Stimulated activated CD8-positive, alpha-beta memory T cell treated with anti-CD3 and anti-CD28 coated beads, Interleukin-7, amount 100 ng/mL, for 4 hours (primary cell): ENCODE measurements at regions not wholly inside any gene's neighbourhood (a gene's known extent, or its start where the extent isn't known, plus 50 kb on each side); places are given as distances from the start of the nearest gene placed in this dataset.
A peak's percentile ranks its signal among the peaks of the same experiment; 100 is the strongest.

Experiments
- DNase-seq, 2 donors: peaks; one replicate each; pipeline ENCODE4 v3.0.0-alpha.2; 2020; ENCODE audit warnings: low read depth in 2 of 2

DNA sequence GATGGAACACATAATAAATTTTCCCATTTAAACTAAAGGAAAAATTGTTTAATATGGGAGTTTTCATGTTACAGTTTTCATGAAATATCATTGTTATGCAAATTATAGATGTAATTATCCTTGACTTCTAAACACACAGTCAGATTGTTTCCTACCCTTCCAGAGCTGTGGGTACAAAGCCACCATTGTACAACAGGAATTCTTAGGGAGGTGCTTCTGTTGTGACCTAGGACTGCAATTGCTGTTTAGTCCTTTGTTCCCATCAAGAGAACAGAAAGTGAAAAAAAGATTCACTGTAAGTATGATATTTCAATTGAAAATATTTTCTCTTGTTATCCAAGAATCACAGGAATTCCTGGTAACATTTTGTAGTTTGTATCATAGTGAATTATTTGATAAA, 455.3 kb upstream of the NAALADL2 start:
- DNase-seq, result no peak

DNA sequence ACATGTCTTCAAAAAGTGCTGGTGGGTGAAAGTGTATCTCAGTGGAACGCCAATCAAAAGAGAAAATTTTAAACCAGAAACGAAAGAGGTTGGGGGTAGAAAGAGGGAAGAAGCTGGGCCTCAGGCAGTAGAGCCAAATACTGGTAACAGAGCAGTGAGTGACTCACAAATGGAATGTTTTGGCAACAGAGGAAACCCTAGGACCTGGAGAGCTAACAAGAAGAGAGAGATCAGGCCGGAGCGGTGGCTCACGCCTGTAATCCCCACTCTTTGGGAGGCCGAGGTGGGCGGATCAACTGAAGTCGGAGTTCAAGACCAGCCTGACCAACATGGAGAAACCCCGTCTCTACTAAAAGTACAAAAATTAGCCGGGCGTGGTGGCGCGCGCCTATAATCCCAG, 450.8 kb upstream of the NAALADL2 start:
- DNase-seq, result no peak

DNA sequence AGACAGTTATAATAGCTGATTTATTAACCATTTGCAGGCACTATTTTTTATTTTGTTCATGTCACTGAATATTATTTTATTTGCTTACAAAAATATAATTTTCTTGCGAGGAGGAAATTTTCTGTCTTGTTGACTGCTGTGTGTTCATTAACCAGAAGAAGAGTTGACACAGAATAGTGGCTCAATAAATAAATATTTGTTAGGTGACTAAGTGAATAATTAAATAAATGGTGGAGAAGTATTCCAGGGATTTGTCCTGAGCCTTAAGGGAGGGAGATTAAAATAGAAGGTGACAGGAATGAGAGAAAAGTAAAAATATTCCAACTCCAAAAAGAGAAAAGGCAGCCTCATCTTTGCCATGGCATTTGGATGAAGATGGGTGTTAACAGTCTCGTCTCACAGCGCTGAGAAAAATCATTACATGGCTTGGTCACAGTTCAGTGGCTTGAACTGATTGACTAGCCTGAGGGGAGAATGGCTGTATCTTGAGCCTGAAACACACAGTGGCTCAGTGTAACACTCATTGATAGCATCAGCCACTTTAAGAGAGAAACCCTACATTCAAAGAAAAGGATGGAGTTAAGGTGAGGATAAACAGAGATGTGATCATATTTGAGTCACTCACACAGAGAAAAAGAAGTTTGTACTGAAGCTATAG, 449.9 kb upstream of the NAALADL2 start:
- no peak for DNase-seq

DNA sequence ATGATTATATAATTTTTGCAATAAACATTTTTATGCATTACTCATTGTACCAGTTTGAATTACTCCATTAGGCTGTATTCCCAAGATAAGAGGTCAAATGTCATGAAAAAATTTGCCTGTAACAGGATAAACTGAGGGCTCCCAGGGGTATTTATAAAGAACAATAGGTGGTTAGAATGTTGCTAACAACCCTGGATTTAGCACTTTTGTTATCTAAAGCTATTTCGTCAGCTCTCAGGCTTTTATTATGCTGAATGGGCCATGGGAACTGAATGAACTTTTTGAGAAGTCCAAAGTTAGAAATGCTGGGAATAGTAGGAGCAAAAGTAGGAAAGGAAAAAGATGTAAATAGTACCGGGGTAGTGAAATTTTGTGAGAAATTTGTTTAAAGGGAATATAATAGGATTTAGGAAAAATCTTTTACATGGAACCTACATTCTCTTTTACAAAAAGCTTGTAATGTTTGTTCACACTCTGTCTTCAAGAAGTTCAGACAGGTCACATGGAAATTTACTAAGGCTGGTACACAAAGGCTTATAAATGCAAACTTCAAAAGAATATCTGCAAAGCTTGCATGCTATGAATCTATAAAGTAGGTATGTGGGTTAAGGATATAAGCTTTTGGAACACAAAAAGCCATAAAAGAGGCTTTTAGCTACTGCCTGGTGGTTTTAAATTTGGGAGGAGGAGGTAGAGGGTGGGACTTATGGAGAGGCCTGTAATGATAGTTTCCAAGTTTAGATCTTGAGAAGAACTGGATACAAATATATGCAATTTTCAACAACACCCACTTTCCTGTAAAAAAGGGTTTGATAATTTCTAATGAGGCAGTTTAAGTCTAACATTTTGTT, 445.8 kb upstream of the NAALADL2 start:
- no peak for DNase-seq

DNA sequence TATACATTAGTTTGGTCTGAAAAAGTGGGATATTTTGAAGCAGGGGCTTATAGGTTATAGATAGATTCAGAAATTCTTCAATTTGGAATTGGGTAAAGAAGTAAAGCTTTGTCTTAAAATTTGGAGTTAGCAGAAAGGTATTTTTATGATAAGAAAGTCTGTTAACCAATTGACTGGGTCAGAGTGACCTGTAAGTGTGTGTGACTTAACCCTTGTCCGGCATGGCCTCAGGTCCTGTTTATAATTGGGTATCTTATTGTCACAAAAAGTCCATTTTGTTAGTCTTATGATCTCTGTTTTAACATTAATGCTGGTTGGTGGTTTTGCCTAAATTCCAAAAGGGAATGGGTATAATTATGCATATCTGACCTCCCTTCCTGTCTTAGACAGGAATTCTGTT, 444.2 kb upstream of the NAALADL2 start:
- DNase-seq, result no peak

DNA sequence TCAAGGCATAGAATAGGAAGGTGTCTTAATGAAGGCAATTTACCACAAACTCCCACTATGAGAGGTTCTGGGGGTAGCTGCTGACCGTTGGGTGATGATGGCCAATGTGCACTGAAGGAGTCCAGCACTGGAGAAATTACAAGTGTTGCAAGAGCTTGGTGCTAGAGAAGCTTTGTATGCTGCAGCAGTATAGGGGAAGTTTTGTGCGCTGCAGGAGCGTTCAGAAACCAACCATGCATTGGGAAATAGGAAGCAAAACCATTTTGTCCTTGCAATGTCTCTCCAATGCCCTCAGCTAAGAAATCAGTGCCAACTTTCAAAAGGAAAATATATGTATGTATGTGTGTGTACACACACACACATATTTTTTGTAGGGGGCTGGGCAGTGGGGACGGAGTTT, 441.6 kb upstream of the NAALADL2 start:
- no peak for DNase-seq

DNA sequence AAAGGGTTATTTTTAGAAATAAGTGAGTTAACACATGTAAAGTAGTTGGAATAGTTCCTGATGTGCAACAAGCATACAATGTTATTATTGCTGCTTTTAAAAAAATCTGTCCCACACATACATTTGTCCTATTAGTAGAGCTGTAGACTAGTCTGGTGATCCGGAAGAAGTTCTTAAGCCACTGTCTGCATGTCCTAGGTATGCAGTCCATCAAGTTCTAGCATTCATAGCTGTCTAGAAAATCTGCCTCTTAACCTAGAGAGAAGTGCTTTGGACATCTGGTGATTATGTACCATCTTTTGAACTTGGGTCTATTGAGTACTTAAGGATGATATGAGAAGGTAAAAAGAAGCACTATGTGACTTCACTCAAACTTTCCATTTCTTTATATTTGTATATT, 439.9 kb upstream of the NAALADL2 start:
- no peak for DNase-seq

DNA sequence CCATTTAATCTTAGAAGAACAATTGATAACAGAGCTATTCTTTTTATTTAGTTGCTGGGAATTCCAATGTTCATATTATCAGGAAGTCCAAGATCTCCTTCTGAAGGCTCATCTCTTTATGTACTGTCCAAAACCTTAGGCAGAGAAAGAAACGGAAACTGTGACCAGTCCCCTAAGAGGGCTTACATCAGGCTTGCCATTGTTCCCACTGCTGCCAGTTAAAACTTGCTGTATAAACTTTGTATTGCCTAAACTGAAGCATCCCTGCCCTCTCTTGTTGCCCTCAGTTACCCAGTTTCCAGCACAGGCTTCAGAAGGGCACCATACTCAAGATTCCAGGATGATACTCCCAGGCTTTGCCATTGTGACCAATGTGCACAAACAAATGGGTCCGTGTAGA, 435.2 kb upstream of the NAALADL2 start:
- DNase-seq, result no peak

DNA sequence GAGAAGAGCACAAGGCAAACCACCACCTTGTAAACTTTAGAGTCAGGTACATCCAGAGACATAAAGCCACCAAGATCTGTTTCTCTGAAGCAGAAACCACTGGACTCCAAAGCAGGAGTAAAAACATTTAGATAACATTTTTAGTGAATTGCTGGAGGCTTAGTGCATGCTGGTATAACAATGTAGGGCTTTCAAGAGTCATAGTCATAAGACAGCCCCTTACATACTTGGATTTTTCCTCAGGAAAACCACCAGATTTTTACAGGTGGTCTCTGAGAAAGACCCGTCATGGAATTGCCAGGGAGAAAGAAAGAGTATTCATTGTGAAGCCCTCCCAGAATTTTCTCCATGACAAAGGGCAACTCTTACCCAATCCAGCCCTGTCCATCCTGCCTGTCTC, 434.5 kb upstream of the NAALADL2 start:
- DNase-seq, result no peak

DNA sequence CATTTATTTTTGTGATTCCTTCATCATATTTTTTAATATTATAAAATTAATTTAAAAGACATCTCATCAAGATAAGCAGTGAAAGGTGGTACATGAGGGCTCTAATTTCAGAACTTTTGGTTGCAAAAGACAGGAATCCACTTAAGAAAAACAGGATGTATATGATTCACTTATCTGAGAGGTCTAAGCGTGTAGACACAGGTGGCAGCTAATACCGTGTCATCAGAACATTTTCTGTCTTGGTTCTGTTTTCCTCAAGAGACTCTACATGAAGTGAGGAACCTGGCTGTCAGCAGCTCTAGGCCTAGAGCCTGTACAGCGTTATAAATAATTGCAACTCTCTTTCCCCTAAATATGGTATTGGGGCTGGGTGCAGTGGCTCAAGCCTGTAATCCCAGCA, 433.7 kb upstream of the NAALADL2 start:
- DNase-seq, result no peak

DNA sequence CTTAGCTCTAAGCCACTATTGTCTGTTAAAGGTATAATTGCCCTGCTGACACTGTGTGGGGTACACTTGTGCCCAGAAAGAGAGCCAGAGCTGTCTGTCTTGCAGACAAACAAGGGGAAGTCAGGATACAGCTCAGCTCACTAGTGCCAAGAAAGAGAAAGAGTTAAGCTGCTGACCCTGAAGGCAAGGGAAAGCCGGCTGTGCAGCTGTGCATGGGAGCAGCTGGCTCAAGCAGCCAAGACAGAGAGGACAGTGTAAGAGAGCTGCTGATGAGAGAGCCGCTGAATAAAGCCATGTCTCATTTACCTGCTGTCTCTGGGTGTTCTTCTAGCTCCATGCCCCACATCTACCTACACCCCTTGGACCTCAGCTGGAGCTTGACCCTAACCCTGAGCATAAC, 428.1 kb upstream of the NAALADL2 start:
- DNase-seq, result no peak

DNA sequence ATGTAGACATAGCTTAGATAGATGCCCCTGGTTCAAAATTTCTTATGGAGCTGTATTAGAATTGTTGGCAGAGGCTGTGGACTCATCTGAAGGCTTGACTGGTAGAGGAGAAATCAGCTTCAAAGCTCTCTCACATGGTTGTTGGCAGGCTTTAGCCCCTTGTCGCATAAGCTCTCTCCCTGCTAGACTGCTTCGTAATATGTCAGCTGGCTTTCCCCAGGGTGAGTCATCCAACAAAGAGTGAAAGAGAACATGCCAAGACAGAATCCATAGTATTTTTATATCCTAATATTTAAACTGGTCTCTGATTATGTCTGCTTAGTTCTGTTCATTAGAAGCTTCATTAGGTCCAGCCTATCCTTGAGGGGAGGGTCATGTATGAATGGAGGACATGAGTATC, 427.4 kb upstream of the NAALADL2 start:
- DNase-seq, result no peak

DNA sequence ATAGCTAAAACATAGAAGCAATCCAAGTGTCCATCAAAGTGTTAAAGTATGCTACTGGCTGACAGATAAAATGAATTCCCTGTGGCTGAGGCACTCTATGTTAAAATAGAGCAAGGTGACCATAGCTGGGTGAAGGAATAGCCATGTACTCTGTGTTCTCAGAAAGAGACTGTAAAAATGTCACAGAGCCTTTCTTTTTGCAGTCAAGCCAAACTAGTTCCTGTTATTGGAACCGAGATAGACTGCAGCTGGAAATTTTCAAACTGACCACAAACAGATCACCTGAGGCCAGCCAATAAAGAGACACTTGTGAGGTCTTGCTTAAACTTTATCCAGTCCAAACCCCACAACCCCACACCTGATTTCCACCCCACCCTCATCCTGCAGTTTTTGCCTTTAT, 422.8 kb upstream of the NAALADL2 start:
- no peak for DNase-seq

DNA sequence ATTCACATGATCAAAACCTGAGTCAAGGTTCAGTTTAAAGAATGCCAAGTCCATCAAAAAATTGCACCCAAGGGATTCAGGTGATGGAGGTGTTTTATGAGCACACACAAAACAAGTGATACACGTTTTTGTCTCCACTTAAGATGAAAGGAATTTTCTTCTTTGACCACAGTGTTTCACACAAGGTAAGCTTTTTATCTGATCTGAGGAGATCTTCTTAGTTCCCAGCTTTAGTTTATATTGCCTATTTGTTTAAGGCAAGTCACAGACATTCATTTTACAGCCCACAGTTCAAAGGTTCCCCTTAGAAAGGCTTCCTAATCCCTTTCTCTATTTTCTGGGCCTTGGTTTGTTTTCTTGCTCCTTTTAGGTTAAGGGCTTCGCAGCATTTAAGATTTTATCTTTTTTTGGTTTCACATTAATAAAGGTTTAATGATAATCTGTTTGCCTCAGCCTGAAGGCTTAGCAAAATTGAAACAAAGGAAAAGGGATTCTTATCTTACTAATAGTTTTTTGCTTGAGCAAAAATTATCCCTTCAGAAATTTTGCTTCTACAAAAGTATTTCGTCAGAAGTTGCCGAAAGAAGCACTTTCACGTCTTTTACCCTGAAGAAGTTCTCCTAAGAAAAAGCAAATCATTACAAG, 420.5 kb upstream of the NAALADL2 start:
- no peak for DNase-seq

DNA sequence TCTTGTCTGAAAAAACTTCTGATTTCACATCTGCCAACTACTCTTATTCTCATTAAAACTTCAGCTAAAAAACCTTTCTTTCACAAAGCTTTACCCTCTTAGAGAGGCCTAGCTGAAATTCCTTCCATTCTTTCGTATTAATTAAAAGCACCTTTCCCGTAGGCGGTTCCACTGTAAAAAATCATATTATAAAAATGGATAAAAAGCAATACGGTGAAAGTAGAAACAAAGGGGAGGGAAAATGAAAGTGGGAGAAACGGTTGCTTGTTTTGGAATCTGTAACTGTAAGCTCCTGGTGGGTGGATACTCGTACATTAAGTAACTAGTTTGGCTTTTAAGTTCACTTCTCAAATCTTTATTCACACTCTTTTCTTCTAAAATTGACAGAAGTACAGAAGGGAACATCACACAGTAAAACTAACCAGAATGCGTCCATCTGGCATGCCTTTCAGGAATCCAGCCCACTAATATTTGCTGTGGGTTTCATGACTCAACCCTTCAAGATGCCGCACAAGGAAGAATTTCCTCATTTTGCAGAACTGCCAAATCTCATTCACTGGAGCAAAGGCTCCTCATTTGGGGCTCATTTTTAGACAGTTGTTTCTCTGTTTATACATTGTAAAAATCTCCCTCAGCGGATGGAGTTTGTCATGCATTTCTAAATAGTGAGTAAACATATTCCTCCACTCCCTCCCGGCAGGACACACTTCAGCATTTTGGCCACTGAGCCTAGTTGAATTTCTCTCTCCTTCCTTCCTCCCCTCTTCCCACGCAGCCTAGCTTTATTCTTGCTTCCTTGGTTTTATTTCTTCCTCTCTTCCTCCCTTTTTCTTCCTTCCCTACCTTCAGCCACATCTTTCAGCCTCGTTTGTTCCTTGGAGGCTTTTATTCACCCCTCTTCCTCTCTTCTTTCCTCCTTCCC, 419.5 kb upstream of the NAALADL2 start:
- no peak for DNase-seq

DNA sequence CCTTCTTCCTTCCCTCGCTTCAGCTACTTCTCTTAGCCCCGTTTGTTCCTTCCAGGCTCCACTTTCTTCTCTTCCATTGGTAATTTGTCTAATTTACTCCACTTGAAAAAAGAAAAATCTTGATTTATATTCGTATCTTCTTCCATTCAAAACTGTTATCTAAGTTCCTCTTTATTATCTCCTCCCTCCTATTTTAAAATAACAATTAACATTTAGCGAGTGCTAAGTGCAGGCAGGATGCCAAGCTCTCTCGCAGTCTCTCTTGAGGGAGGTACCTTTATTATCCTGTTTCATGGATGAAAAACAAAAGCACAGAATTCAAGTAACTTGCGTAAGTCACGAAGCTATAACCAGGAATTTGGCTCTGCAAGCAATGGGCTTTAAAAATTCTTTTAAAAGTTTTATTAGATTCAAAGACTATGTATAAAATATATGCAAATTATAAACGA, 418.9 kb upstream of the NAALADL2 start:
- DNase-seq, result no peak

DNA sequence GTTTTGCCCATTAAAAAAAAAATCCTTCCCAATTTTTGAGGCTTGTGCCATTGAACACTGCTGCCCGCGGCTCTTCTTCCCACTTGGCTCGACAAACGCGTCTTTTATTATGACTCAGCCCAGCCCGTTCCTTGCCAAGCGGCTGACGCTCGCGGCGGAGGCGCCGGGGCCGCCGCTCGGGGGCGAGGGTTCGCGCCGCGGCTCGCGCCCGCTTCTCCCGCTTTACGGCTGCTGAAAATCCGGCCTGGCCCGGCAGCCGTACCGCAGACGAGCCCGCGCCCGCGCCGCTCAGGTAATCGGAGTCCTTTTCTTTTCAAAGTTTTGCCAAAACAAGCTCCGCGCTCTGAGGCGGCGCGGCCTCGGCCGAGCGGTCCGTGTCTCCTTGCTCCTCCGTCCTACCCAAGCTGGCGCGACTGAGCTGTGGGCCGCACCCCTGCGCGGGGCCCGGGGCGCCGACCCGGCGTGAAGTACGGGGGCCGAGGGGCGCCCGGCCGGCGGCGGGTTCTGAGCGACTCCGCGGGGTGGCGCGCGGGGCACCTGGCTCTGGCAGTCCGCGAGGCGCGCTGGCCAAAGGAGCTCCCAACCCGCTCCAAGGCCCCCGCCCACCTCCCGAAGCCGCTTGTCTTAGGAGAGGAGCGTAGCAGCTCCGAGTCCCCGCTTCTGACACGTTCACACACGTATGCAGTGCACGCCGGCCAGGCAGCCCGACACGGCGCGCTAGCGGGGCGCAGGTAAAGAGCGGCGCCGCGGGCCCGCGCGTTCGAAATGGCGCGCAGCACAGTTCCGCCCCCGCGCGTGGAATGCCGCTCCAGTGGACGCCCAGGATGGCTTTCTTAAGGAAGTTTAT, 418.2 kb upstream of the NAALADL2 start:
- DNase-seq, result peak in 1 of 2 donors; percentile 24

DNA sequence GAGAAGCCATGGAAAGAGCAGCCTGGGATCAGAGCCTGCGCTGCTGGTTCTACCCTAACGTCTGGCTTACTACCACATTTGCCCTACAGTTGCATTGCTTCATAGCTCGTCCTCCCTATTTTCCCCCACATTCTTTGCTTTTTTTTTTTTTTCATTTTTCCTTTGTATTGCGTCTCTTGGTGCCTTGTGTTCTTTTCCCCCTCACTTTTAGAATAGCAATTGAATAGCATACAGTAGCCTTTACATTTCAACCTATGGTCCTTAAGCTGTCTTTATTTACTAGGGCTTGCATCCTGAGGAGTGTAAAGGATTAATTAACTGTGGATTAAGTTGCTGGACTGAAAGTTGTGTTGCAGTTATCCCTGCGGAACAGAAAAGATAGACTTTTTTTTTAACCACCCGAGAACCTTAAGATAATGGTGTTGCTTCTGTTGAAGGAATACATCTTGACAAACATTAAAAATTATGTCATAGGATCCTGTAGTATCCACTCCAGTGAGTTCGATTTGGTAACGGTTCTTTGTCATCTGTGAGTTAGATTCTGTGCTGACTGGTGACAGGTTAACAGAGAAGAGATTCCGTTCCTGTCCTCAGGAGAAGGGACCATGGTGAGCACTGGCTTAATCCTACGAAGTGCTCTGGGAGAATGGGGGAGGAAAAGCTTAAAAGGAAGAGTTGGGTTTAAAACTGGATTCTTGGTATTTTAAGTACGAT, 417.4 kb upstream of the NAALADL2 start:
- DNase-seq, result no peak

DNA sequence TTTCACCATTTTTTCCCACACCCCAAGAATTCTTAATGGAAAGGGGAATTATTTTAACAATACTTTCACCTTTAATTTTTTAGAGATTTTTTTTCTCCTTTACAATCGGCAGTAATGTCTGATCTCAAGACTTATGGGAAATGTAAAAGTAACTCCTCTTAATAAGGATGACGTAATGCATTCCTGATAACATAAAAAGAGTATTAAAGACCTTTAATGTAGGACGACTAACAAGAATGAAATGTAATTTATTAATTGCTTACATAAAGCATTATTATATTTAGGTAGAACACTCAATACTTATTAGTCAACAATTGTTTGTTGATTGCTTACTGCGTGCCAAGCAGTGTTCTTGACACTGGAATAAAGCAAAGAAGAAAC, 416.8 kb upstream of the NAALADL2 start:
- no peak for DNase-seq

DNA sequence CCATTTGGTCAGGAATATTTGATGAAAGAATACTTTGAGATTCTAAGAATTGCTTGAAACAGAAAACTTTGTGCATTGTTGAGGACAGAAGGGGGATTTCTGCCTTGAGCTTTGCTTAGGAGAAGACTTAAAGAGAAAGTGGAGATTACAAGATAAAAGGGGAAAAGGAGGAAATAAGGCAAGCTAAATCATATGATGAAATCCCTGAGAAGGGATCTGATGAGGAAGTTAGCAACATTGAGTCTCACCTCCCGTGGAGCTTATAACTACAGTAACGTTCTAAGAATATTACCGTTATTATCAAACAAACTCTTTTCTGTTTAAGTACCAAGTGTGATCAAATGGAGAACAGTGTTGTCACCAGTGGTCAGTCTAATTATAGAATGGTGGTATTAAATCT, 414.7 kb upstream of the NAALADL2 start:
- DNase-seq, result no peak
